ENCODE measurements at regions not wholly inside any gene's neighbourhood (a gene's known extent, or its start where the extent isn't known, plus 50 kb on each side); places are given as distances from the start of the nearest gene placed in this dataset.
A peak's percentile ranks its signal among the peaks of the same experiment; 100 is the strongest.
"Not testable (repeated sequence)": the region's sequence is repeated elsewhere in the genome, so short reads cannot be mapped to it uniquely, and the experiment has no call there.

DNA sequence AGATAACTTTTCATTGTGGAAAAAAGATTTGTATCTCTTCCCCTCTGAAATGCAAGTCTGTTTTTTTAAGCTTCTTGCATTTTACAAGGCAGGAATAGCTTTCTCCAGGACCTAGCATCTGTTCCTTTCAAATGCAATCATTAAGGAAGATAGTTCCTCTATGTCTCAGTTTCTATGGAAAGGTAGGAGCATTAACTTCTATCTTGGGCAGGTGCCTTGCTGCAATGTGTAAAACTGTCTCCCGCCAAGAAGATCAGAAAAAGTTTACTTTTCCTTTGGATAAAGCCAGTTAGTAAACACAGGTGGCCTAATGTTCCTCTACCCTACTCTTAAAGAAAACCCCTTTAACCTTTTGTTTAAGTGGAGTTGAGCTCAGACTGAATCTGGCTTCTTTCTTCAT lies 560.6 kb upstream of the CYLC2 start:
- Histone ChIP-seq H3K27me3 (ENCODE audit: insufficient read depth, poor library complexity, severe bottlenecking) (peaks cover 6% of the 10 kb centered on the region), H3K4me1 (ENCODE audit: insufficient read depth, poor library complexity, severe bottlenecking) (no peaks in the 10 kb centered on the region), H3K36me3 (ENCODE audit: low read depth) (no peaks in the 10 kb centered on the region), H3K4me3 (ENCODE audit: severe bottlenecking) (no peak overlapping the region), H3K9me3 (ENCODE audit: severe bottlenecking) (no peaks in the 10 kb centered on the region), H3K27ac (ENCODE audit: poor library complexity, severe bottlenecking) (no peak overlapping the region)
- DNase-seq (ENCODE audit: low spot score) (no peak), ATAC-seq (ENCODE audit: low read depth) (no peak)
- TF ChIP-seq, protein P1, sequence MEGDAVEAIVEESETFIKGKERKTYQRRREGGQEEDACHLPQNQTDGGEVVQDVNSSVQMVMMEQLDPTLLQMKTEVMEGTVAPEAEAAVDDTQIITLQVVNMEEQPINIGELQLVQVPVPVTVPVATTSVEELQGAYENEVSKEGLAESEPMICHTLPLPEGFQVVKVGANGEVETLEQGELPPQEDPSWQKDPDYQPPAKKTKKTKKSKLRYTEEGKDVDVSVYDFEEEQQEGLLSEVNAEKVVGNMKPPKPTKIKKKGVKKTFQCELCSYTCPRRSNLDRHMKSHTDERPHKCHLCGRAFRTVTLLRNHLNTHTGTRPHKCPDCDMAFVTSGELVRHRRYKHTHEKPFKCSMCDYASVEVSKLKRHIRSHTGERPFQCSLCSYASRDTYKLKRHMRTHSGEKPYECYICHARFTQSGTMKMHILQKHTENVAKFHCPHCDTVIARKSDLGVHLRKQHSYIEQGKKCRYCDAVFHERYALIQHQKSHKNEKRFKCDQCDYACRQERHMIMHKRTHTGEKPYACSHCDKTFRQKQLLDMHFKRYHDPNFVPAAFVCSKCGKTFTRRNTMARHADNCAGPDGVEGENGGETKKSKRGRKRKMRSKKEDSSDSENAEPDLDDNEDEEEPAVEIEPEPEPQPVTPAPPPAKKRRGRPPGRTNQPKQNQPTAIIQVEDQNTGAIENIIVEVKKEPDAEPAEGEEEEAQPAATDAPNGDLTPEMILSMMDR (IDR thresholded peaks at IDR 0.05; ENCODE audit: poor library complexity, severe bottlenecking) = no peak

DNA sequence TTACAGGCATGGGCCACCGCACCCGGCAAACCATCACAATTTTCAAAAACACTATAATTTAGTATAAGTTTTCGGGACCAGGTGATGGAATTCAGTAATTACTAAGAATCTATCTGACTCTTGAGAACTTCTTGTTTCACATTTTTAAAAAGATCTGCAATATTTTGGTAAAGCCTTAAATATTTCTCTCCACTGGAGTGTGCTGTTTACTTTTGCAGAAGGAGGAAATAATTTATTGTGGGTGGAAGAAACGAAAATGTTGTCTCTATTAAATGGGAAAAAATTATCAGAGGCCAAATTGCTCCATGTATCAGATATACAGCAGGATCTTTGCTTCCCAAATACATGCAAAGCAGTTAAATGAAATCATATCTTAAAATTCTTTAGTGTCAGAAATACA lies 566.8 kb upstream of the CYLC2 start:
- Histone ChIP-seq H3K27me3 (ENCODE audit: insufficient read depth, poor library complexity, severe bottlenecking) (peaks cover 6% of the 10 kb centered on the region), H3K9me3 (ENCODE audit: severe bottlenecking) (no peaks in the 10 kb centered on the region), H3K4me1 (ENCODE audit: insufficient read depth, poor library complexity, severe bottlenecking) (no peaks in the 10 kb centered on the region), H3K36me3 (ENCODE audit: low read depth) (no peaks in the 10 kb centered on the region), H3K27ac (ENCODE audit: poor library complexity, severe bottlenecking) (no peak overlapping the region), H3K4me3 (ENCODE audit: severe bottlenecking) (no peak overlapping the region)
- DNase-seq (ENCODE audit: low spot score) (no peak), ATAC-seq (ENCODE audit: low read depth) (no peak)
- TF ChIP-seq, protein P1 (IDR thresholded peaks at IDR 0.05; ENCODE audit: poor library complexity, severe bottlenecking) = peak; percentile 13

DNA sequence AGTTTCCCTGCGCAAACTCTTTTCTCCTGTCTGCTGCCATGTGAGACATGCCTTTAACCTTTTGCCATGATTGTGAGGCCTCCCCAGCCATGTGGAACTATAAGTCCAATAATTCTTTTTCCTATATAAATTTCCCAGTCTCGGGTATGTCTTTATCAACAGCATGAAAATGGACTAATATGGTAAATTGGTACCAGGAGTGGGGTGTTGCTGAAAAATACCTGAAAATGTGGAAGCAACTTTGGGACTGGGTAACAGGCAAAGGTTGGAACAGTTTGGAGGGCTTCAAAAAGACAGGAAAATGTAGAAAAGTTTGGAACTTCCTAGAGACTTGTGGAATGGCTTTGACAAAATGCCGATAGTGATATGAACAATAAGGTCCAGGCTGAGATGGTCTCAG lies 578.9 kb upstream of the CYLC2 start:
- not testable (repeated sequence) for H3K27ac ChIP-seq (ENCODE audit: poor library complexity, severe bottlenecking); H3K36me3 ChIP-seq (ENCODE audit: low read depth); H3K9me3 ChIP-seq (ENCODE audit: severe bottlenecking); H3K4me3 ChIP-seq (ENCODE audit: severe bottlenecking); DNase-seq (ENCODE audit: low spot score); H3K4me1 ChIP-seq (ENCODE audit: insufficient read depth, poor library complexity, severe bottlenecking); H3K27me3 ChIP-seq (ENCODE audit: insufficient read depth, poor library complexity, severe bottlenecking); ATAC-seq (ENCODE audit: low read depth)

DNA sequence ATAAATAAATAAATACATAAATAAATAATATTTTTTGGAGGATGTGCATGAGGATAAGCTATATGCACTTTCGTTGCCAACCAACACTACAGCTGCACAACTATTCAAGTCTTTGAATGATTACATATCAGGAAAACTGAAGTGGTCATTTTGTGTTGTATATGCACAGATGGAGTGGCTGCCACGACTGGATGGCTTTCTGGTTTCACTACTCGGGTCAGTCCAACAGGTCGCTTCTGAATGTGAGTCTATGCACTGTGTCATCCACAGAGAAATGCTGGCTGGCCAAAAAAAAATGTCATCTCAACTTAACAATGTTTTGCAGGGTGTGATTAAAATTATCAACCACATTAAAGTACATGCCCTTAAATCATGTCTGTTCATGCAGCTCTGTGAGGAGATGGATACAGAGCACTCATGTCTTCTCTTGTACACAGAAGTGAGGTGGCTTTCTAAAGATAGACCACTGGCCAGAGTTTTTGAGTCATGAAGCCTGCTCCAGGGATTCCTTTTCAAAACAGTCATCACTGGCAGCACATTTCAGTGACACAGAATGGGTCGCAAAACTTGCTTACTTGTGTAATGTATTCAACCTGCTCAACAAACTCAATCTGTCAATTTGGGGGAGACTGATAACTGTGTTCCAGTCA lies 589.8 kb upstream of the CYLC2 start:
- TF ChIP-seq, protein P1 (IDR thresholded peaks at IDR 0.05; ENCODE audit: poor library complexity, severe bottlenecking) = no peak
- DNase-seq (ENCODE audit: low spot score) (no peak), ATAC-seq (ENCODE audit: low read depth) (no peak)
- H3K27me3 ChIP-seq (ENCODE audit: insufficient read depth, poor library complexity, severe bottlenecking) = no peaks in the 10 kb centered on the region
- H3K36me3 ChIP-seq (ENCODE audit: low read depth) = no peaks in the 10 kb centered on the region
- no peaks in the 10 kb centered on the region for H3K4me1 ChIP-seq (ENCODE audit: insufficient read depth, poor library complexity, severe bottlenecking)
- H3K27ac ChIP-seq (ENCODE audit: poor library complexity, severe bottlenecking) = no peak overlapping the region
- no peaks in the 10 kb centered on the region for H3K9me3 ChIP-seq (ENCODE audit: severe bottlenecking)
- no peak overlapping the region for H3K4me3 ChIP-seq (ENCODE audit: severe bottlenecking)

DNA sequence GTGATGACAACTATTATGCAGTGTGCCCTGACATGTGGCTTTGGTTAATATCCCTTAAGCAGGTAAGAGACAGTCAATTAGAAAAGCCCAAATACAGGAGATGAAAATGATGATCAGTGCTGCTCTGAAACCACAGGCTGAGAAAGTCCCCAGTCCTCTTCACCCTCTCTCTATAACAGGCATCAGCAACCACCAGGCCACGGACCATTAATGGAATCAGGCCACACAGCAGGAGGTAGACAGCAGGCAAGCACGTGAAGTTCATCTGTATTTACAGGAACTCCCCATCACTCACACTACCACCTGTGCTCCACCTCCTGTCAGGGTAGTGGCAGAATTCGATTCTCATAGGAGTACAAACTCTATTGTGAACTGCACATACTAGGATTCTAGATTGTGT lies 591.6 kb upstream of the CYLC2 start:
- TF ChIP-seq, protein P1 (IDR thresholded peaks at IDR 0.05; ENCODE audit: poor library complexity, severe bottlenecking) = no peak
- H3K4me3 ChIP-seq (ENCODE audit: severe bottlenecking) = no peak overlapping the region
- no peak overlapping the region for H3K27ac ChIP-seq (ENCODE audit: poor library complexity, severe bottlenecking)
- H3K27me3 ChIP-seq (ENCODE audit: insufficient read depth, poor library complexity, severe bottlenecking) = no peaks in the 10 kb centered on the region
- no peaks in the 10 kb centered on the region for H3K36me3 ChIP-seq (ENCODE audit: low read depth)
- DNase-seq (ENCODE audit: low spot score) (no peak), ATAC-seq (ENCODE audit: low read depth) (no peak)
- H3K4me1 ChIP-seq (ENCODE audit: insufficient read depth, poor library complexity, severe bottlenecking) = no peaks in the 10 kb centered on the region
- no peaks in the 10 kb centered on the region for H3K9me3 ChIP-seq (ENCODE audit: severe bottlenecking)

Data from RWPE2 (cell line).